ENCODE measurements at regions not wholly inside any gene's neighbourhood (a gene's known extent, or its start where the extent isn't known, plus 50 kb on each side); places are given as distances from the start of the nearest gene placed in this dataset.

DNA sequence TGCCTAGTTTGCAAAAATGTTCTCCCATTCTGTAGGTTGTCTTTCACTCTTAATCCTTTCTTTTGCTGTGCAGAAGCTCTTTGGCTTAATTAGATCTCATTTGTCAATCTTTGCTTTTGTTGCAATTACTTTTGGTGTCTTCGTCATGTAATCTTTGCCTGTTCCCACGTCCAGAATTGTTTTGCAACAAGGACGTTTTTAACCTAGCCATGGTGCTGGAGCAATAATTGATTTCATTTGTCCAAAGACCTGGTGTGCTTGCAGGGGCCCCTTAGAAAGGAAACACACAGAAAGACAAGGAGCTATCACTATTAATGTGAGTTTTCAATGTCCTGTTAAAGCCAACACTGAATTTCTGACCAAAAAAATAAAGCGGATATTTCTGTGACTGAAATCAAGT is 89.1 kb upstream of the GALNT15 start:
- TF ChIP-seq POLR2A (IDR thresholded peaks at IDR 0.05; ENCODE audit: low read depth, low read length) (no peak), POLR2AphosphoS5 (IDR thresholded peaks at IDR 0.05; ENCODE audit: low read depth, low read length) (no peak)
